ENCODE measurements at regions not wholly inside any gene's neighbourhood (a gene's known extent, or its start where the extent isn't known, plus 50 kb on each side); places are given as distances from the start of the nearest gene placed in this dataset.

DNA sequence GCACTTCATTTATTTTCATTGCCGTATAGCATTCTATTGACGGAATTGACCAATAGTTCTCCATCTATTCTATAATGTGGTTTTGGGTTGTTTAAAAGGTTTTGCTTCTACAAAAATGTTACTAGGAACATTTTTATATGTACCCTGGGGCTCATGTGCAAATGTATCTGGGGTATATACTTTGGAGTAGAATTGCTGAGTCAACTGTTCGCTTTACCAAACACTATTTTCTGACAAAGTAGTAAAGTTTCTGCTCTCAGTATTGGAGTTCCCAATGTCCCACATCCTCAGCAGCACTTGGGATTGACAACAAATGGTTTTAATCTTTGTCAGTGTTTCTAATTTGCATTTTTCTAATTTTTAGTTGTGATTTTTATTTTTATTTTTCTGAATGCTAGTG, 602.6 kb downstream of the MCTP2 start:
- TF ChIP-seq FOXP2 (optimal IDR thresholded peaks at IDR 0.05; ENCODE audit: borderline replicate concordance, extremely low read depth, extremely low read length, insufficient read depth) (no peak), TAF1 (IDR thresholded peaks at IDR 0.05; ENCODE audit: borderline replicate concordance, insufficient read depth, low read length) (no peak), POLR2AphosphoS5 (IDR thresholded peaks at IDR 0.05; ENCODE audit: low read depth, low read length) (no peak), SIN3A (IDR thresholded peaks at IDR 0.05; ENCODE audit: borderline replicate concordance, insufficient read depth, low read length) (no peak)
- TF ChIP-seq, protein P1, sequence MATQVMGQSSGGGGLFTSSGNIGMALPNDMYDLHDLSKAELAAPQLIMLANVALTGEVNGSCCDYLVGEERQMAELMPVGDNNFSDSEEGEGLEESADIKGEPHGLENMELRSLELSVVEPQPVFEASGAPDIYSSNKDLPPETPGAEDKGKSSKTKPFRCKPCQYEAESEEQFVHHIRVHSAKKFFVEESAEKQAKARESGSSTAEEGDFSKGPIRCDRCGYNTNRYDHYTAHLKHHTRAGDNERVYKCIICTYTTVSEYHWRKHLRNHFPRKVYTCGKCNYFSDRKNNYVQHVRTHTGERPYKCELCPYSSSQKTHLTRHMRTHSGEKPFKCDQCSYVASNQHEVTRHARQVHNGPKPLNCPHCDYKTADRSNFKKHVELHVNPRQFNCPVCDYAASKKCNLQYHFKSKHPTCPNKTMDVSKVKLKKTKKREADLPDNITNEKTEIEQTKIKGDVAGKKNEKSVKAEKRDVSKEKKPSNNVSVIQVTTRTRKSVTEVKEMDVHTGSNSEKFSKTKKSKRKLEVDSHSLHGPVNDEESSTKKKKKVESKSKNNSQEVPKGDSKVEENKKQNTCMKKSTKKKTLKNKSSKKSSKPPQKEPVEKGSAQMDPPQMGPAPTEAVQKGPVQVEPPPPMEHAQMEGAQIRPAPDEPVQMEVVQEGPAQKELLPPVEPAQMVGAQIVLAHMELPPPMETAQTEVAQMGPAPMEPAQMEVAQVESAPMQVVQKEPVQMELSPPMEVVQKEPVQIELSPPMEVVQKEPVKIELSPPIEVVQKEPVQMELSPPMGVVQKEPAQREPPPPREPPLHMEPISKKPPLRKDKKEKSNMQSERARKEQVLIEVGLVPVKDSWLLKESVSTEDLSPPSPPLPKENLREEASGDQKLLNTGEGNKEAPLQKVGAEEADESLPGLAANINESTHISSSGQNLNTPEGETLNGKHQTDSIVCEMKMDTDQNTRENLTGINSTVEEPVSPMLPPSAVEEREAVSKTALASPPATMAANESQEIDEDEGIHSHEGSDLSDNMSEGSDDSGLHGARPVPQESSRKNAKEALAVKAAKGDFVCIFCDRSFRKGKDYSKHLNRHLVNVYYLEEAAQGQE (IDR thresholded peaks at IDR 0.05; ENCODE audit: insufficient read depth in 1 of 2, low read depth in 2 of 2, low read length in 2 of 2) = no peak

DNA sequence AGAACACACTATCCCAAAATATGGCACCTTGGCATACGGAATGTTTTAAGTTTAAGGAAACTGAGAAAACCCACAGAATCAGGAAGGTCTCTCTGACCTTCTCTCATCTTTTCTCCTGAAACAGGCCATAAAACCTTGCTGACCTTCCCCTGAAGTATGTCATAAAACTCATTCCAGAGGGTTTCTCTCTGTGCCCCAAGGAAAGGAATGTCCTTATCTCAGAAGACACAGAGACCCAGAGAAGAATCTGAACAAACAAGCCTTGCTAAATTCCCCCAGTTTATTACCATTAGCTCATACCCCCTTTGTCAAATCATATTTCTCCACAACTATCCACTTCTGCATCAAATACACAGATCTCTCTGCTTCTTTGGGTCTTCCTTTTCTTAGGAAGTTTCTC, 603.1 kb downstream of the MCTP2 start:
- TF ChIP-seq FOXP2 (optimal IDR thresholded peaks at IDR 0.05; ENCODE audit: borderline replicate concordance, extremely low read depth, extremely low read length, insufficient read depth) = no peak
- TF ChIP-seq TAF1 (IDR thresholded peaks at IDR 0.05; ENCODE audit: borderline replicate concordance, insufficient read depth, low read length) = no peak
- TF ChIP-seq POLR2AphosphoS5 (IDR thresholded peaks at IDR 0.05; ENCODE audit: low read depth, low read length) = no peak
- TF ChIP-seq SIN3A (IDR thresholded peaks at IDR 0.05; ENCODE audit: borderline replicate concordance, insufficient read depth, low read length) = no peak
- TF ChIP-seq, protein P1 (IDR thresholded peaks at IDR 0.05; ENCODE audit: insufficient read depth in 1 of 2, low read depth in 2 of 2, low read length in 2 of 2) = no peak

DNA sequence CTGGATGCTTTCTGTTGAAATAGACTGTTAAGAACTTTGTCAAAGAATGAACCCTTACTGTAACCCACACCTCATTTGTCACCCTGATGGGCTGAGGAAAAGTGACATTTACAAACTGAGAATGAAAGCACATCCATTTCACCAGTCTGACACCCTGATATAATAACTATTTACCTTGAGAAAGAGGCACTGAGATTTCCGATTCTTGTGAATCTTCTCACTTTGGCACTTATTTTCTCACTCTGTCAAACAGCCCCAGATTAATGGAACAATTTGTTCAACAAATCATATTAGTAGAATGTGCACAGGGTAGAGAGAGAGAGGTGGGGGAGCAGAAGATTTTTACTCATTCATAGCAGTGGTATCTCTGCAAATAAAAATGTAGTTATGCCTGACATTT, 606.9 kb downstream of the MCTP2 start:
- no peak for TF ChIP-seq FOXP2 (optimal IDR thresholded peaks at IDR 0.05; ENCODE audit: borderline replicate concordance, extremely low read depth, extremely low read length, insufficient read depth)
- no peak for TF ChIP-seq SIN3A (IDR thresholded peaks at IDR 0.05; ENCODE audit: borderline replicate concordance, insufficient read depth, low read length)
- TF ChIP-seq, protein P1 (IDR thresholded peaks at IDR 0.05; ENCODE audit: insufficient read depth in 1 of 2, low read depth in 2 of 2, low read length in 2 of 2) = no peak
- TF ChIP-seq TAF1 (IDR thresholded peaks at IDR 0.05; ENCODE audit: borderline replicate concordance, insufficient read depth, low read length) = no peak
- TF ChIP-seq POLR2AphosphoS5 (IDR thresholded peaks at IDR 0.05; ENCODE audit: low read depth, low read length) = no peak

DNA sequence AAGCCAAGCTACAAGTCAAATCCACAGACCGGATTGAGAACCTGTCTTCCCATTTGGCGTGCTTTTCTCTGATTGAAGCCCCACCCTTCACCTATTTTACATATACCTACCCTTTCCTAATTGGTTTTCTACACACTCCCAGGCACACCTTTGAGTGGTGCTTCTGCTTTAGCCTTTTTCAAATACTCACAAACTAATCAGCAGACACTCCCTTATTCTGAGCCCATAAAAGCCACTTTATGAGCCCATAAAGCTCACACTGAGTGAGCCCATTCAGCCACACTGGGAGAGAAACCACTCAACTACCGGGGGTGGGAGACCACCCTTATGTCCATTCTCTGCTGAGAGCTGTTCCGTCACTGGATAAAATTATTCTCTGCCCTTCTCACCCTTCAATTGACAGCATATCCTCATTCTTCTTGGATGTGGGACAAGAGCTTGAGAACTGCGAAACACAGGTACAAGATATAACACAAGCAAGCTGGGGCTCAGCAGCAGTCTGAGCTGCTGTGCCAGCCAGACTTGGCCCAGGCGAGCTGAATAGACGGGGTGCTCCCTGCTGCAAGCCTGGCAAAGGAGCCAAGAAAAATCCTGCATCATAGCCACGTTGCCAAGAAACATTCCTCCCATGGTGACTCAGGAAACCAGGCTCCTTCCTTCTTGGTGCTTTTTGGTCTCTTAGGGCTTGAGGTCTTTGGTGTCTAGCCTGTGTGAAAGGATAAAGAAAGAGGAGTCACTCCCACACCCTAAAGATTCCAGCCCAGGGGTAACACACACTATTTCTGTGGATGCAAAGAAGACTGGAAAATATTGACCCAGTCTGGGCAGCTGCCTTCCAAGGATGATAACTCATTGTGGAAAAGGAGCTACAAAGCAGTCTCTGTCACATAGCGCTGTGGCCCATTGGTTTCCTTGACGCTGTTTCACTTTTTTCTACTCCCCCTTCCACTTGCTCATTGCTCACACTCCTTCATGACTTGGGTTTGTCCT, 609.7 kb downstream of the MCTP2 start:
- no peak for TF ChIP-seq FOXP2 (optimal IDR thresholded peaks at IDR 0.05; ENCODE audit: borderline replicate concordance, extremely low read depth, extremely low read length, insufficient read depth)
- no peak for TF ChIP-seq POLR2AphosphoS5 (IDR thresholded peaks at IDR 0.05; ENCODE audit: low read depth, low read length)
- TF ChIP-seq SIN3A (IDR thresholded peaks at IDR 0.05; ENCODE audit: borderline replicate concordance, insufficient read depth, low read length) = no peak
- TF ChIP-seq, protein P1 (IDR thresholded peaks at IDR 0.05; ENCODE audit: insufficient read depth in 1 of 2, low read depth in 2 of 2, low read length in 2 of 2) = no peak
- no peak for TF ChIP-seq TAF1 (IDR thresholded peaks at IDR 0.05; ENCODE audit: borderline replicate concordance, insufficient read depth, low read length)

All from PFSK-1 (cell line).